ENCODE measurements at regions not wholly inside any gene's neighbourhood (a gene's known extent, or its start where the extent isn't known, plus 50 kb on each side); places are given as distances from the start of the nearest gene placed in this dataset.

- no peaks in the 10 kb centered on the region for H4K20me1 ChIP-seq (ENCODE audit: insufficient read depth, low read length)
- H3K9me3 ChIP-seq (ENCODE audit: low read length): no peaks in the 10 kb centered on the region
- H3K9me2 ChIP-seq (ENCODE audit: low read depth, low read length): no peaks in the 10 kb centered on the region
- H3F3A ChIP-seq (ENCODE audit: insufficient read depth, low read length): no peaks in the 10 kb centered on the region
- H3K79me2 ChIP-seq (ENCODE audit: insufficient read depth, low read length): no peaks in the 10 kb centered on the region
- no peaks in the 10 kb centered on the region for H3K36me3 ChIP-seq (ENCODE audit: insufficient read depth, low read length)
- no peak overlapping the region for H2AFZ ChIP-seq (ENCODE audit: low read length)
- H3K27me3 ChIP-seq (ENCODE audit: insufficient read depth, low read length): no peaks in the 10 kb centered on the region
- H3K9ac ChIP-seq (ENCODE audit: low read length): no peak overlapping the region
- no peak overlapping the region for H3K4me3 ChIP-seq (ENCODE audit: low read depth, low read length, poor library complexity, severe bottlenecking)
- no peak overlapping the region for H3K27ac ChIP-seq (ENCODE audit: low read depth, low read length, poor library complexity, severe bottlenecking)
- H3K4me1 ChIP-seq (ENCODE audit: insufficient read depth, low read length, severe bottlenecking): no peaks in the 10 kb centered on the region
- H3K4me2 ChIP-seq (ENCODE audit: low read length): no peak overlapping the region
- TF ChIP-seq EZH2 (IDR thresholded peaks at IDR 0.05; ENCODE audit: borderline replicate concordance, low read length) (no peak), CTCF (IDR thresholded peaks at IDR 0.05; ENCODE audit: low read length) (no peak)
These were observed 130.1 kb upstream of the C9orf72 start for GRCh38 chr9:27703216-27703980.

GRCh38 chr9:27711241-27711640 is 138.0 kb upstream of the C9orf72 start:
- no peaks in the 10 kb centered on the region for H3K79me2 ChIP-seq (ENCODE audit: insufficient read depth, low read length)
- no peaks in the 10 kb centered on the region for H3K27me3 ChIP-seq (ENCODE audit: insufficient read depth, low read length)
- H3F3A ChIP-seq (ENCODE audit: insufficient read depth, low read length): no peaks in the 10 kb centered on the region
- H3K4me3 ChIP-seq (ENCODE audit: low read depth, low read length, poor library complexity, severe bottlenecking): no peak overlapping the region
- H3K9me3 ChIP-seq (ENCODE audit: low read length): no peaks in the 10 kb centered on the region
- no peaks in the 10 kb centered on the region for H4K20me1 ChIP-seq (ENCODE audit: insufficient read depth, low read length)
- H3K27ac ChIP-seq (ENCODE audit: low read depth, low read length, poor library complexity, severe bottlenecking): no peak overlapping the region
- no peaks in the 10 kb centered on the region for H3K9me2 ChIP-seq (ENCODE audit: low read depth, low read length)
- H3K4me2 ChIP-seq (ENCODE audit: low read length): no peak overlapping the region
- no peak overlapping the region for H2AFZ ChIP-seq (ENCODE audit: low read length)
- no peaks in the 10 kb centered on the region for H3K4me1 ChIP-seq (ENCODE audit: insufficient read depth, low read length, severe bottlenecking)
- H3K36me3 ChIP-seq (ENCODE audit: insufficient read depth, low read length): no peaks in the 10 kb centered on the region
- H3K9ac ChIP-seq (ENCODE audit: low read length): no peak overlapping the region
- TF ChIP-seq EZH2 (IDR thresholded peaks at IDR 0.05; ENCODE audit: borderline replicate concordance, low read length) (no peak), CTCF (IDR thresholded peaks at IDR 0.05; ENCODE audit: low read length) (no peak)

- Histone ChIP-seq H4K20me1 (ENCODE audit: insufficient read depth, low read length) (no peaks in the 10 kb centered on the region), H3K4me3 (ENCODE audit: low read depth, low read length, poor library complexity, severe bottlenecking) (no peak overlapping the region), H3K4me2 (ENCODE audit: low read length) (no peak overlapping the region), H2AFZ (ENCODE audit: low read length) (no peak overlapping the region), H3K9ac (ENCODE audit: low read length) (no peak overlapping the region), H3K4me1 (ENCODE audit: insufficient read depth, low read length, severe bottlenecking) (no peaks in the 10 kb centered on the region), H3K36me3 (ENCODE audit: insufficient read depth, low read length) (no peaks in the 10 kb centered on the region), H3F3A (ENCODE audit: insufficient read depth, low read length) (no peaks in the 10 kb centered on the region), H3K27ac (ENCODE audit: low read depth, low read length, poor library complexity, severe bottlenecking) (no peak overlapping the region), H3K9me2 (ENCODE audit: low read depth, low read length) (no peaks in the 10 kb centered on the region), H3K27me3 (ENCODE audit: insufficient read depth, low read length) (no peaks in the 10 kb centered on the region), H3K79me2 (ENCODE audit: insufficient read depth, low read length) (no peaks in the 10 kb centered on the region), H3K9me3 (ENCODE audit: low read length) (no peaks in the 10 kb centered on the region)
- no peak for TF ChIP-seq CTCF (IDR thresholded peaks at IDR 0.05; ENCODE audit: low read length)
- TF ChIP-seq EZH2 (IDR thresholded peaks at IDR 0.05; ENCODE audit: borderline replicate concordance, low read length): no peak
These were observed 139.5 kb upstream of the C9orf72 start for GRCh38 chr9:27712806-27713205.
